AG04449 (cell line): ENCODE measurements at regions not wholly inside any gene's neighbourhood (a gene's known extent, or its start where the extent isn't known, plus 50 kb on each side); places are given as distances from the start of the nearest gene placed in this dataset.

Experiments
- CTCF ChIA-PET: fragments of 350-600 bp; formaldehyde crosslinking; extraction: SDS; loops from one replicate; lab custom pipeline; 2021; ENCODE audit warnings: antibody characterized with exemption; lab: Yijun Ruan, JAX
- POLR2A ChIA-PET: fragments of 400-600, 350-600 bp; formaldehyde crosslinking; extraction: SDS; loops from one replicate; lab custom pipeline; 2020; ENCODE audit warnings: antibody characterized with exemption, inconsistent platforms; lab: Yijun Ruan, JAX
- DNase-seq: peaks from one replicate; pipeline ENCODE4 v3.0.0-alpha.2; 2010; ENCODE audit warnings: low read depth, low spot score
- H3K4me3 ChIP-seq: 2 replicates; pipeline ENCODE4 v1.5.1; 2011; ENCODE audit warnings: low read depth, mild to moderate bottlenecking, control low read depth, low read length
- CTCF ChIP-seq: IDR thresholded peaks from one replicate; pipeline ENCODE4 v1.5.1; 2011; ENCODE audit warnings: mild to moderate bottlenecking, moderate library complexity, low read length, control low read depth, inconsistent platforms; ENCODE audit not compliant: insufficient read depth; ENCODE audit errors: missing control alignments

- DNase-seq: no peak
- no peak for TF ChIP-seq CTCF
- CTCF ChIA-PET: no interaction called here
- POLR2A ChIA-PET: no interaction called here
- no peak overlapping the region for H3K4me3 ChIP-seq
Observed at GRCh38 chr11:91959411-91959810, 265.2 kb upstream of the FAT3 start.

- ChIA-PET CTCF (no interaction called here), POLR2A (no interaction called here)
- no peak overlapping the region for H3K4me3 ChIP-seq
- no peak for DNase-seq
- TF ChIP-seq CTCF: no peak
Observed at GRCh38 chr11:91956711-91957110, 267.9 kb upstream of the FAT3 start.

- TF ChIP-seq CTCF: no peak
- POLR2A ChIA-PET: no interaction called here
- no peak overlapping the region for H3K4me3 ChIP-seq
- CTCF ChIA-PET: no interaction called here
- no peak for DNase-seq
Observed at GRCh38 chr11:91955206-91955605, 269.4 kb upstream of the FAT3 start.

- CTCF ChIA-PET: no interaction called here
- no peak for DNase-seq
- TF ChIP-seq CTCF: no peak
- H3K4me3 ChIP-seq: no peak overlapping the region
- POLR2A ChIA-PET: no interaction called here
Observed at GRCh38 chr11:91952056-91952455, 272.6 kb upstream of the FAT3 start.

- peak; percentile 1 for DNase-seq
- no peak overlapping the region for H3K4me3 ChIP-seq
- no peak for TF ChIP-seq CTCF
- CTCF ChIA-PET: no interaction called here
- POLR2A ChIA-PET: no interaction called here
Observed at GRCh38 chr11:91947215-91947820, 277.3 kb upstream of the FAT3 start.

- no peak overlapping the region for H3K4me3 ChIP-seq
- ChIA-PET CTCF (no interaction called here), POLR2A (no interaction called here)
- DNase-seq: no peak
- TF ChIP-seq CTCF: no peak
Observed at GRCh38 chr11:91946397-91946951, 278.1 kb upstream of the FAT3 start.
